ENCODE measurements at regions not wholly inside any gene's neighbourhood (a gene's known extent, or its start where the extent isn't known, plus 50 kb on each side); places are given as distances from the start of the nearest gene placed in this dataset.
"Not testable (repeated sequence)": the region's sequence is repeated elsewhere in the genome, so short reads cannot be mapped to it uniquely, and the experiment has no call there.

- no peak for DNase-seq (ENCODE audit: low read depth in 2 of 2)
Observed at GRCh38 chrY:18951019-18951418, 177.5 kb upstream of the HSFY2 start.

GRCh38 chrY:18936831-18937230 lies 163.3 kb upstream of the HSFY2 start:
- DNase-seq (ENCODE audit: low read depth in 2 of 2), result no peak

- no peak for DNase-seq (ENCODE audit: low read depth in 2 of 2)
Observed at GRCh38 chrY:18919256-18919655, 145.7 kb upstream of the HSFY2 start.

GRCh38 chrY:18912846-18913245 lies 139.3 kb upstream of the HSFY2 start:
- no peak for DNase-seq (ENCODE audit: low read depth in 2 of 2)

- no peak for DNase-seq (ENCODE audit: low read depth in 2 of 2)
Observed at GRCh38 chrY:18909846-18910245, 136.3 kb upstream of the HSFY2 start.

- DNase-seq (ENCODE audit: low read depth in 2 of 2), result not testable (repeated sequence)
Observed at GRCh38 chrY:18906198-18906597, 132.7 kb upstream of the HSFY2 start.

GRCh38 chrY:18904296-18904695 lies 130.8 kb upstream of the HSFY2 start:
- DNase-seq (ENCODE audit: low read depth in 2 of 2), result no peak

GRCh38 chrY:18891994-18892393 lies 118.5 kb upstream of the HSFY2 start:
- DNase-seq (ENCODE audit: low read depth in 2 of 2), result no peak

- DNase-seq (ENCODE audit: low read depth in 2 of 2), result no peak
Observed at GRCh38 chrY:18889548-18889947, 116.0 kb upstream of the HSFY2 start.

GRCh38 chrY:18884748-18885147 lies 111.2 kb upstream of the HSFY2 start:
- DNase-seq (ENCODE audit: low read depth in 2 of 2), result no peak

- not testable (repeated sequence) for DNase-seq (ENCODE audit: low read depth in 2 of 2)
Observed at GRCh38 chrY:18869145-18869544, 95.6 kb upstream of the HSFY2 start.

GRCh38 chrY:18866887-18867551 lies 93.5 kb upstream of the HSFY2 start:
- not testable (repeated sequence) for DNase-seq (ENCODE audit: low read depth in 2 of 2)

- DNase-seq (ENCODE audit: low read depth in 2 of 2), result not testable (repeated sequence)
Observed at GRCh38 chrY:18860856-18861255, 87.3 kb upstream of the HSFY2 start.

GRCh38 chrY:18858484-18859191 lies 85.1 kb upstream of the HSFY2 start:
- DNase-seq (ENCODE audit: low read depth in 2 of 2), result not testable (repeated sequence)

- not testable (repeated sequence) for DNase-seq (ENCODE audit: low read depth in 2 of 2)
Observed at GRCh38 chrY:18855184-18855583, 81.6 kb upstream of the HSFY2 start.

- DNase-seq (ENCODE audit: low read depth in 2 of 2), result not testable (repeated sequence)
Observed at GRCh38 chrY:18853323-18853722, 79.8 kb upstream of the HSFY2 start.

- DNase-seq (ENCODE audit: low read depth in 2 of 2), result not testable (repeated sequence)
Observed at GRCh38 chrY:18836643-18837042, 63.1 kb upstream of the HSFY2 start.
